ENCODE measurements at regions not wholly inside any gene's neighbourhood (a gene's known extent, or its start where the extent isn't known, plus 50 kb on each side); places are given as distances from the start of the nearest gene placed in this dataset.

DNA sequence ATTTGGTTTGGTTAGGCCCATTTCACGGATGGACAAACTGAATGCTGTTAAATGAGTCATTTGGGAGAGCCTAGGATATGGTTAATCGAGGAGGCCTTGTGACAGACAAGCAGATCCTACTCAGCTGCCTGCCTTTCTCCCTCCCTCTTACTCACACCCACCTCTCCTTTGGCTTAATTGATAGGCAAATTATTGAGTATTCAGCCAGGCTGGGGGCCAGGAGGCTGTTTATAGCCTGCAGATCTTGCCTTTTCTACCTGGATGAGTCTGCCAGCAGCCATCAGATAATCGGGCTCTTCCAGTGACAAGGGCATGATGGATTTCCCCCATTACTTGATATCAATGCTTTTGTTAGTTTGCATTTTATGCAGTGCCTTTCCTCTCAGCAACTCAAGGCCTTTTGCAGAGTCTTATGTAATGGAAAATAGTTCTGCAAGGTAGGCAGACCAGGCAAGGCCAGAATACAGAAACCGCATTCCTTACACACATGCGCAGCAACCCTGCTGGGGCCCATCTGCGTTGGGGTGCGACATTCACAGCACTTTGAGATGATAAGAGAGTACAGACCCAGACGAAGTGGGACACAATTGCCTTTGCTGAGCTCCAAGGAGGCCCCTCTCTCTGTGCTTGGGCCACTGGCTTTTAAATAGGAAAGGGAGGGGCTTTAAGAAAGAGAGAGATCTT lies 96.2 kb upstream of the ATP6AP2 start:
- DNase-seq = no peak

DNA sequence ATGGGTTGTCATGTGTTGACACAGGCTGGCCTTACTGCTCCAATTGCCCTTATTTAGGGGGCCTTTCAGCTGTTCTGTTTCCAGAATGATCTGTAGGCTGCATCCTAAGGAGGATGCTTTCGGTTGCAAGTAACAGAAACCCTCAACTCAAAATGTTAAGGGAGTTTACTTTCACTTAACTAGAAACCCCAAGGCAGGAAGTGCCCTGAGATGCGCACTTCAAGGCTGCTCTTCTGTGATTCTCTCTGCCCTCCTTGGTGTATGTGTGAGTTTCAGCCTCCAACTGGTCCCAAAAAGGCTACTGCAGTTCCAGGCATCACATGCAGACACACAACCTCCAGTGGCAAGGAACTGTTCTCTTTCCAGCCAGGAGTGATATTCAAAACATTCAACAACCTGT lies 97.3 kb upstream of the ATP6AP2 start:
- DNase-seq = no peak

DNA sequence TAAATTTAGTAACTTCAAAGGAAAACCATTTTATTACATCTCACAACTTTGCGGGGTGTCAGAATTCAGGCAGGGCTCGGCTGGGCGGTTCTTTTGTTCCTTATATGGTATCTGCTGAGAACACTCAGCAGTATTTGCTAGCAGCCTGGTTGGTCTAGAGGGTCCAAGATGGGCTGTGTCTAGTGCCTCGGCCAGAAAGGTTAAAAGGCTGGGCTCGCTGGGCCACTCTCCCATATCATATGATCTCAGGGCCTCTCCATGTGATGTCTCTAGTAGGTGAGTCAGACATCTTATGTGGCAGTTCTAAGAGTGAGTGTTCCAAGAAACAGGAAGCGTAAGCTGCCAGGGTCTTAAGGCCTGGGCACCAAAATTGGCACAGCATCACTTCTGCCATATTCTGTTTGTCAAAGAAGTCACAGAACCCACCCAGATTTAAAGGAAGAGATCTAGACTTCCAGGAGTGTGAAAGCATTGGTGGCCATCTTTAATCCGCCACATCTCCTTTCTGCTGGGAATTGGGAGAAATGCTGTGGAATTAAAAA lies 100.9 kb upstream of the ATP6AP2 start:
- no peak for DNase-seq

DNA sequence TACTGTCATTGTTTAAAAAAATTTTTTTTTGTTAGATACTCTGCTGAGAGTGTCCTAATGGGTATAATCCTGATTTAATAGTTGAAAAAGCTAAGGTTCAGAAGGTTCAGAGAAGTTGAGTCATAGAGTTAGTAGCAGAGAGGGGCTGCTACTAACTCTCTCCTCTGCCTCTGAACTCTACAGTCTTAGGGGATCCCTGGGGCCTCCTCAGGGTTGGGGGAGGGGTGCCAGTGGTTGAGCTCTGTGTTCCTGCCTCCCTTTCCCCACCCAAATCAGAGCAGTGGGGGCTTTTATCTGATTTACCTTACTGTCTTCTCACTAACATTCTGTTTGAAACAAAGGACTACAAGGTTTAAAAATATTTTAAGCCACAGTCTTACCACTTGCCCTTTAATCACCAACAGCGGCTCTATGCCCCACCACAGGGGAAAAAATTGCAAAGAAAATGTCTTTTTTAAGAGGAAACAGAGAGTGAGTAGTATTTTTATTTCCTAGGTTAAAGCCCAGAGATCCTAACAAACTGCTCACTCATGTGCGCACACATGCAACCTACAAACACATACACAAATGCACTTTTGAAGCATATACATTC lies 102.2 kb upstream of the ATP6AP2 start:
- DNase-seq = no peak

DNA sequence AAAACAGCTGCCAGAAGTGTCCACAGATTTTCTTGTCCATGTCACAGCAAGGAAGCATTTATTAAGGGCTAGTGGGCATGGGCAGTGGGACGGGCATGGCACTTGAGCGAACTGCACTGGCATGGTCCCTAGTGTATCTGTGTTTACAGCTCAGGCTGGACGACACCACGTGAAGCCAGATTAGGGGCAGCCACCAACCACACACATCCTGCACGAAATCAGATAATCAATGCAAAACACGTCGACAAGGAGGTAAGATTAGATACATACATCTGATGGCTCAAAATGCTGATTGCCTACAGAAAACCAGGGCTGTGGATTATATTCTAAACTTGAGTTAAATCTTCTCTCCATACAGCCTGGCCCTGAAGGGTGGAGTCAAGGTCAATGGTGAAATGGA lies 103.8 kb upstream of the ATP6AP2 start:
- DNase-seq = no peak

DNA sequence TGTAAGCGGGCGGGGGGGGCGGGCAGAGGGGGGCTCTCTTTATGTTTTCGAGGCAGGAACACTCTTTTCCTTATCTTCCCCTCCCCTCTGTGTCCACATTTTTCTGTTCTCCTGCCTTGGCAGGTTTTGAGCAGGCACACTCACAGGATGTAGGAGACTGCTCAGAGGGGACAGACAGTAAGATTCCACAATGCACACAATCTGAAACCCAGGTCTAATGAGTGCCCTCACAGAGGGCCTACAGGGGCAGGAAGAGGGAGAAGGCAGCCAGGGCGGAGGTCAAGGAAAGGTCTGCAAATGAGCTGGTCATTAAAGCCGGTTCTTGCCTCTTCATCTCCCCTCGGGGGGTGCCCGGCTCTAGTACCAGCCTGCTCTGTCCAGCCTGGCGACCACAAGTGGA lies 106.1 kb upstream of the ATP6AP2 start:
- DNase-seq = no peak

DNA sequence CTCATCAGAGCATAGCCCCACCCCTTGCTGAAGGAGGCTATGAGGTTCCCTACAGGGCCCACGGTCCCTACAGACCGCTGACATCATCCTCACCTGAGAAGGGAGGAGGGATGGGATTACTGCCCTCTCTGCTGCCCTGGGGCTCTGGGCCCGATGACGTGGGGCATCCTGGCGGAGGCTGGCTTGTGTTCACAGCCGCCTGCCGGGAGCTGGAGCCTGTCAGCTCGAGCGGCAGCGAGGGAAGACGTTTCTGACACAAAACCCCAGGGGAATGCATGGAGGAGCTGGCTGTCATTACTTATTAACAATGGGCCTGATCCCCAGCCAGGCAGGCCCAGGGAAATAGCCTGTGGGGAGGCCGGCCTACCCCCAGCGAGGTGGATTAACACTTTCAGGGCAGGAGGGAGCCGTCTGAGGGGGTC lies 106.6 kb upstream of the ATP6AP2 start:
- DNase-seq = no peak

DNA sequence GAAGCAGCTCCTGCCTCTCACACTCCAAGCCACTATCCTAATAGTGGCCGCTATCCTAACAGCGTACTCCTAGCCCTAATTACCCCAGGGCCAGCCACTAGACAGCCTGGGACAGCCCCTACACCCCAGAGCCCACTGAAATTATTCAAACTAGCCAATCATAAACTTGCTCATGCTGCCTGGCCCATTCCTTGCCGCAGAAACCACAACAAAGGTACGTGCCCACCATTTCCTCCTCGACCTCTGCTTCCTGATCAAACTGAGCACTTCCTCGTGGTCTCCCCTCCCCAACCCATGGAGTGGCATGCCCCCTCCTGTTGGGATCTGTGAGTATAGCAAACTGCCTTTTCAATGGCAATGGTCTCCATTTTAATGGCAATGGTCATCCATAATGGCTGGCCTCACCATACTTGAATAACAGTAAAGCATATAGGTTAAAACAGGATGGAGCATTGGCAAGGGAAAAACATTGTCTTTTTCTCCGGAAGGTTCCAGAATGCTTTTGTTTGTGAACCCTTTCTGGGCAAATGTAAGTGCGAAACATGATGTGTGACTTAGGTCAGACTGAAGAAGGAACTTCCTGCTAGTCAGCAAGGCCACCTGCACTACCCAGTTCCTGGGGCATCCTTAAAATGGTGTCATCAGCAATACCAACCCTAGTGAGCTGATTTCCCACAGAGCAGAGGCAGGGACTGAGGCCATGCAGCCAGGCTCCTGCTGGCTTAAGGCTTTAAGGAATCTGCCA lies 107.1 kb upstream of the ATP6AP2 start:
- no peak for DNase-seq

DNA sequence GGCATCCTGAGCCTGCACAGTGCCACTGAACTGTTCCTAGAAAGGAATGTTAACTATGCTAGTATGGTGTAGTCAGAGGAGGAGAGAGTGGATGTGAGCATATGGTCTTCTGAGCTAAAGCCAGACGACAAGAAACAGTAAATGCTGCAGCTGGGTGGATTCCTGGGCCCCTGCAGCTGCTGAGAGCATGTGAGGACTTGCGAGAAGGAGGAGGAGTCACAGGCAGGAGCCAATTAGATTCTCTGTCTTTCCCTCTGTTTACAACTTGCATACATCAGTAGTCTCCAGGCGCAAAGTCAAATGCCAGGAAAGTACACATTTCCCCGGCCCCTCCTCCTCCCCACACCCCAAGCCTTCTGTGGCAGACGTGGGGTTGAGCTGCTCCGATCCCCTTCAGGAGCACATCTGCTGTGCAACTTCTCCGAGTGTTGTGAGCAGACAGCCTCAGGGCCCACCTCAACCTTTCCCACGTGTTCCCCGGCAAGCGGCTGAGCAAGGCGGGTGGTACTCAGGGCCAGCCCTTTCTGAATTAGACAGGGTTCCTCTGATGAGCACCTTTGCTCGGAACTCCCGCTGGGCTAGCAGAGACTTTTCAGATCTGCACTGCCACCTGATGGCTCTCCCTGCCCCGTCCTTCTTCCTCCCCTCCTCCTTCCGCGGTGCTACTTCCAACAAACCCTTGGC lies 108.7 kb upstream of the ATP6AP2 start:
- DNase-seq = peak; percentile 36

DNA sequence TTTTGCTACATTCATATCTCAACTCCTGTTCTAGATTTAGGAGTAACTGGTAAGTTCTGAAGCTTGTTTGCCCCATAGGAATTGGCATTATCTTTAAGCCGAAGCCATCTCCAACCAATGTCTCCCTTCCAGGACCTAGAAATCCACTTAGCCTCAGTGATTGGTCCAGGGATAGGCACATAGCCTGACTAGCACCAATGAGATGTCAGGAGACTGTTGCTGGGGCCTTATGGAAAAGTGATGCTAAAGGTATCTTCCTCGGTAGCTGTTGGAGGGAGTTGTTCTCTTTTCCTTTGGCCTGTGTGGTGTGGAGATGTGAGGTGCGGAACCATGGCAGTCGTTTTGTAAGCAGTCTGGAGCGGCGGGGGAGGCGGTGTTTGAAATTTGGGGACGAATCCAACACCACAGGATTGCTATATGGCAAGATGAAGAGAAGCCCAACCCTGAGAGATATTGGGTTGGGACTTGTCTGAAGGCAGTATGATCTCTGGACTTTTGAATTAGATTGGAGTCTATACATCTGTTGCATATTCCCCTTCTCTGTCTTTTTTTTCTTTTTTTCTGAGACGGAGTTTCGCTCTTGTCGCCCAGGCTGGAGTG lies 109.8 kb upstream of the ATP6AP2 start:
- no peak for DNase-seq

DNA sequence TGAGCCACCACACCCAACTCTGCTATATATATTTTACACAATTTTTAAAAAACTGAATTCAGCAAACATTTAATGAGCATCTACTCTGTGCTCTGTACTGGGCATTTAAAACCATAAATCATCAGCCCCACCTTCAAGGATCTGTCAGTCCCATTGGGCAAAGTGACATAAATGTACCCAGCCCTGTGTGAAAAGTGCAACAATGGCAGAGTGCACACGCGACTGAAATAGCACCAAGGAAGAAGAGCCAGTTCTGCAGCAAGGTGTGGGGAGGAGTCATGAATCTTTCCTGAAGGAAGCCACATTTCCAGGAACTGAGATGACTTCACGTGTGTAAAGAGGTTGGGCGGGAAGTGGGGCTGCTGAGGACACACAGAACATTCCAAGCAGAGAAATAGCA lies 111.5 kb upstream of the ATP6AP2 start:
- no peak for DNase-seq

DNA sequence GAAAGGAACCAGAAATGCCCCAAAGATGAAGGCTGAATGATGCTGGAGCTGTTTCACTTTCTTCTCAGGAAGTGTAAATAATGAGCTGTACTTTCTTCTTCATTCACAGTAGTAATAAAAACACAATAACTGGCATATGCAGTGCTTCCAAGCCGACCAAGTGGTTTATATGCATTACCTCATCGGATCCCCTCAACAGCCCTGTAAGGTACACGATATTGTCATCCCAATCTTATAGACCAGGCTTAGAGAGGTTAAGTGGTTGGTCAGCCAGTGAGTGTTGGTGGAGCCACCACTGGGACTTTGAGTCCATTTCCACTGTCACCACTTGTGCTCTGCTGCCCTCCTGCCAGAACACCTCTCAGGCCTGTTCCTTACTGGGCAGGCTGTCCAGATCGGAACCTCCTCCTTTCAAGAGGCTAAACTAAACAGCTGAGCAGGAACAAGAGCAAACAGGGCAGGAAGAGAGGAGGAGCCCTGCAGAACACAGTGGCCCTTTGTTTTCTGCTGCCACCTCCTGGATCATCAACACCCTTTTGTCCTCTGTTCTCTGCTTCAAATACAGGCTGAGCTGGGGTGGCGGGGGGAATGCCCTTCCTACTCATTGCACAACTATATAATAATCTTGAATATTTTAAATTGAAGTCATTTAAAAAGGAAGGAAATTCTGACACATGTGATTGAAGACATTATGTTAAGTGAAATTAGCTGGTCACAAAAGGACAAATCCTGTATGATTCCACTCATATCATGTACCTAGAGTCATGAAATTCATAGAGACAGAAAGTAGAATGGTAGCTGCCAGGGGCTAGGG lies 112.5 kb upstream of the ATP6AP2 start:
- DNase-seq = peak; percentile 28

DNA sequence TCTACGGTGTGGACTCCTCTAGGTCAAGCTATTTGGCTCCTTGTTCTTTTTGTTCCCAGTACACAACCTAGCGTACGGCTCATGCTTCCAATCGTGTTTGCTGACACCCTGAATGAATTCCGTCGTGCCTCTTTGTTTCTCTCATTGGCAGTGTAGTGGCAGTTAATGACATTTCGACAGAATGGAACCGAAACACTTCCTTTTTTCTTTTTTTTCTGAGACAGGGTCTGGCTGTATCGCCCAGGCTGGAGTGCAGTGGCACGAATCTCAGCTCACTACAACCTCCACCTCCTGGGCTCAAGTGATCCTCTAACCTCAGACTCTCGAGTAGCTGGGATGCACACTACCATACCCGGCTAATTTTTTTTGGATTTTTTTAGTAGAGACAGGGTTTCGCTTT lies 113.3 kb upstream of the ATP6AP2 start:
- DNase-seq = no peak

DNA sequence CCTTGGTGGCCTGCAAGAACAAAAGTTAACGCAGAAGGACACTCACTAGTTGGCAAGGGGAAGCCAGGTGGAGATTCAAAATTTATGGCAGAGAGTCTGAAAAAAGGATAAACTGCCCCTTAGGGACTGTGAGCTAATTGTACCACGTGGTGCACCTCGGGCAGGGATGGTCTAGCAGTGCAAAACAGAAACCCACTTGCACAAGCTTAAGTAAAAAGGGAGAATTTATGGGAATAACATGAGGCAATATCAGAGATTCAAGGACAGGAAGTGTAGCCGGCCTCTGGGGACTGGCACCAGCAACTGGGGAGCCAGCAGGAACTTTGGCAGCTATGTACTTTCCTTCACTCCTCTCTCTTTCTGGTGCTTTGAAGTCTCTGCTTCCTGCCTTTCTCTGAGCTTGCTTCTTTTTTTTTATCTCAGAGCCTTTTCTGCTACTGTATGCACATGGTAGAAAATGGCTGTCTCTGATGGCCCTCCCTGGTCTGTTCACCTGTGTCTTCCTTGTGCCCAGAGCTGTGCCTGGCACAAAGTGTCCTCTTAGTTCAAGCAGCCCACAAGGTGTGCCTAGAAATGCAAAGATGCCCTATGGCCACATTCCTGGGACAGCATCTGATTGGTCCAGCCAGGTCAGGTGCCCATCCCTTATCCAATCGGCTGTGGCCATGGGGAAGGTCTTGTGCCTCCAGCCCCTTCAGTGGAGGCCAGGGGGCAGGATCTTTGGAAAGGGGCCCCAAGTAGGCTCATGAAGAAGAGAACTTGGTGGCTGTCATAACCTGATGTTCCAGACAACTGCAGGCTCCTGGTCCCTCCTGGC lies 114.8 kb upstream of the ATP6AP2 start:
- no peak for DNase-seq

DNA sequence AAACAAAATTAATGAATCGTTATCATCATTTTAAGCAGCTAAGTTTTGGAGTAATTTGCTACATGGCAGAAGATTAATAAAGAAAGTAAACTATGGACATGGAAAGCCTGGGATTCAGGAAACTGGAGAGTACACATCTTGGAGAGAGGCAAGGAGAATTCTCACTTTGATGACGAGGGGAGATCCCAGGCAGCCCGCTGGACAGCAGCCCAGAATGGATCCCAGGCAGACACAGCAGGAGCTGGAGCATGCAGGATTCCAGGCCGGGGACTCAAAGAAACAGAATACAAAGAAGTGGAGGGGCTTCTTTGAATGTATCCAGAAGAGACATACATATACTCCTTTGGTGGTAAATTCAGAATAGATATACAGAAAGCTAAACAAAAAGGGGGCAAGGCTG lies 118.0 kb upstream of the ATP6AP2 start:
- DNase-seq = no peak

DNA sequence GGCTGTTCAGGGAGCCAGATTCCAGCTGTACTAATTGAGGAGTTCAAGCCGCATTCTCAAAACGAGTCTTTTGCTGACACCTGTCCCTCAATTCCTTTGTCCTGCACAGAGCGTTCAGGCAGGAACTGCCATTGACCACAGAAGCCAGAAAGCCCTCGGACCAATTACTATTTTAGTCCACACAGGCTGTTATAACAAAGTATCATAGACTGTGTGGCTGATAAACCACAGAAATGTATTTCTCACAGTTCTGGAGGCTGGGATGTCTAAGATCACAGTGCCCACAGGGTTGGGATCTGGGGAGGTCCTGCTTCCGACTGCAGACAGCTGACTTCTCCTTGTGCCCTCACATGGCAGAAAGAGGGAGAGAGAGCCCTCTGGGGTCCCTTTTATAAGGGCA lies 119.8 kb upstream of the ATP6AP2 start:
- no peak for DNase-seq

DNA sequence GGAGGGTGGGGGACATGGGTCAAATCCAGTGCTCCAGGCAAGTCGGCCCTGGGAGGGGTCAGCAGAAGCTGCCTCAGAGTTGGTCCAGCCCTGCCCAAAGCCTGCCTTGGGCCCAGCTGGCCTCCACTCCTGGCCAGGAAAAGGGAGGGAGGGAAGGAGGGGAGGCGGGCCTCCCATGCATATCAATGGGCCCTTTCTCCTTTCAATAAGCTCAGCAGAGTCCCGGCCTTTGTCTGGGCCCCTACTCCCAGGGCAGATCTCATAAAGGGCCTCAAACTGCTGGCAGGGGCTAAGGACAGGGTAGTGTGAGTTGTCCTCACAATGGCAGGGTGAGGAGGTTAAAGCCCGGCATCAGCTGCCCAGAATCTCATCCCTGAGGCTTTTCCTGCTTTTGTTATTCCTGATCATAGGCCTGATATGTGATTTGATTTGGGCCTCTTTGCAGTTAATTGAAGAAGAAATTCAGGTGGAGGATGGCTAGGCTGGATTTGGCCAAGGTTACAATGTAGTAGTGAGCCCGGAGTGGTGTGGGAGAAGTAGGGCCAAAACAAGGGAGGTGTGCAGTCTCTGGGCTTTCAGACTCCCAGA lies 121.1 kb upstream of the ATP6AP2 start:
- DNase-seq = no peak

DNA sequence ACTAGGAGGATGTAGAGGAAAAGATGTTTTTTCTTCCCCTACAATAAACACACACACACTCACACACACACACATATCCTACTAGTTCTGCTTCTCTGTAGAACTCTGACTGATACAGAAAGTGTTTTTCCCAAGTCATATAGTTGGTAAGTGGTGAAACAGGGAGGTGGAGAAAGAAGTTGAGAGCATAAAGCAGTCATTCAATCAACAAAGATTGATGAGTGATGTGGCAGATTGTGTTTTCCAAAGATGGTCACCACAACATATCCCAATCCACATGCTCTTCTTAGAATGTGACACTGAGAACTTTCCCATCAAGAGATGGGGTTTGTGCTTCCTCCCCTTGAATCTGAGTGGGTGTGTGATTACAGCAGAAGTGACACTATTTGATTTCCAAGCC lies 123.4 kb upstream of the ATP6AP2 start:
- DNase-seq = no peak

DNA sequence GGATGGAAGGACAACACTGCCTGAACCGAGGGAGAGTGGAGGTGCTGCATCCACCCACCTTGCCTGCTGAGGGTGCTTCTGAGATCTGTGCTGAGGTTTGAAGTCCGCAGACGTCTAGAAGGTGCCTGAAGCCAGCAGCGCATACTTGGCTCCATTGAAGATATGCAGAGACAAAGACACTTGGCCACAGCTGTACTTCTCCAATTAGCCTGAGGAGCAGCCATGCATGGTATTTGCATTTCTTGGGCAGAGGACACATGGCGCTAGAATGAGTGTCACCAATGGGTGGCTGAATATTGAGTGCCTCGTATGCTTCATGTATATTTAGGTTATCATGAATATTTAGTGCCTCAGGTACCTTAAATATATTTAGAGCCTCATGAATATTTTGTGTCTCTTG lies 128.7 kb upstream of the ATP6AP2 start:
- no peak for DNase-seq

DNA sequence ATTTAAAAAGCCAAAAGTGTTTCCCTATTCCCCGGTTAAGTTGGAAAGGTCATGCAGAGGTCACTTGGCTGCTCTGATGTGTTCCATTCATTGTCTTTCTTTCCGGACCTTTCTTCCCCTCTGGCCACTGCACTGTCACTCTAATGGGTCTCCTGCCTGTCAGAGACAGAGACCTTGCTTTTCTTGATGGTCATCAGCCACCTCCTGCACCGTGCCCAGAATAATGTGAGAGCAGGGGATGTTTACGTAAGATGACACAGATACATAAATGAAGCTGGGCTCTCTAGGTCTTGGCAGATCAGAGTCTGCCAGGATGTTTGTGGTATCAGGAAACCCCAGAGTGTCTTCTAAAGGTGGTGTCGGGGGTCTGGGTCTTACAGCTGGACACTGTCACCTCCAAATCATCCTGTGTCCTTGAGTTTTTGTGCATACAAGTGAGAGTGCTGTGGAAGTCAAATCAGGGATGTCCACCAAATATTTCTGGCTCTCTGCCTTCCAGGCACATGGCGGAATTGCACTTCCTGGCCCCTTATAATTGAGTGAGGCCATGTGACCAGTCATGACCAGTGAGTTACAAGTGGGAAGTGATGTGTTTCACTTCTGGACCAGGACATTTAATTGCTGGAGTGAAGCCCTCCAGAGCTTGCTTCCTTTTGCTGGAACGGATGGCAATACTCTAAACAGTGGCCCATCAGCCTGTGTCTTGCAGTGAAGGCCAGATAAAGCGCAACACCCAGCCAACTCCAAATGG lies 130.6 kb upstream of the ATP6AP2 start:
- DNase-seq = no peak

Data from CD4-positive, alpha-beta T cell treated with Interleukin-17A for 4 hours (primary cell).